SU-DHL-6 (cell line): ENCODE measurements at regions not wholly inside any gene's neighbourhood (a gene's known extent, or its start where the extent isn't known, plus 50 kb on each side); places are given as distances from the start of the nearest gene placed in this dataset.

Experiments used
- EZH2phosphoT487 ChIP-seq: fragments of 200-600 bp; sonication (generic), shearing (Covaris generic); conservative IDR thresholded peaks from 2 replicates; pipeline ENCODE4 v1.6.1; 2018; ENCODE audit warnings: mild to moderate bottlenecking, antibody characterized with exemption, low read length, moderate library complexity, mixed read lengths
- TF ChIP-seq, protein P1 (sequence below): fragments of 200-600 bp; sonication (generic); IDR thresholded peaks from one replicate; pipeline ENCODE4 v1.5.1; 2017; ENCODE audit warnings: antibody characterized with exemption, mild to moderate bottlenecking, low read length, moderate library complexity; ENCODE audit not compliant: insufficient read depth, poor library complexity, severe bottlenecking

DNA sequence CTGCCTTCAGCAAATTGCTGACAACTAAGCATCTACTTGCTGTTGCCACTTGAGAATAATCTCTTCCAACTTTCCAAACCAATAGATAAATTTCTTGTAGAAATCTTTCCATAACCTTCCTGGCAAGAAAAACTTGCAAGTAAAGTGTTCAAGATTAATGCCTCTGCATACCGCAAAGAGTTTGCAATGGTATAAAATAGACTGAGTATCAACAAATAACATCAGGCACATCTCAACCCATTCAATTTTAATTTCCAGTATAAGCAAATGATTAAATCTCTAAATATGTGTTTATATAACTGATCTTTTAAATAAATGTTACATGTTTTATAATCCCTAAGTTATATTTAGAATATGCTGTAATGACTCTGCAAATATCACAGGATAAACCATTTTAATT lies 275.2 kb upstream of the AGA start:
- TF ChIP-seq, protein P1, sequence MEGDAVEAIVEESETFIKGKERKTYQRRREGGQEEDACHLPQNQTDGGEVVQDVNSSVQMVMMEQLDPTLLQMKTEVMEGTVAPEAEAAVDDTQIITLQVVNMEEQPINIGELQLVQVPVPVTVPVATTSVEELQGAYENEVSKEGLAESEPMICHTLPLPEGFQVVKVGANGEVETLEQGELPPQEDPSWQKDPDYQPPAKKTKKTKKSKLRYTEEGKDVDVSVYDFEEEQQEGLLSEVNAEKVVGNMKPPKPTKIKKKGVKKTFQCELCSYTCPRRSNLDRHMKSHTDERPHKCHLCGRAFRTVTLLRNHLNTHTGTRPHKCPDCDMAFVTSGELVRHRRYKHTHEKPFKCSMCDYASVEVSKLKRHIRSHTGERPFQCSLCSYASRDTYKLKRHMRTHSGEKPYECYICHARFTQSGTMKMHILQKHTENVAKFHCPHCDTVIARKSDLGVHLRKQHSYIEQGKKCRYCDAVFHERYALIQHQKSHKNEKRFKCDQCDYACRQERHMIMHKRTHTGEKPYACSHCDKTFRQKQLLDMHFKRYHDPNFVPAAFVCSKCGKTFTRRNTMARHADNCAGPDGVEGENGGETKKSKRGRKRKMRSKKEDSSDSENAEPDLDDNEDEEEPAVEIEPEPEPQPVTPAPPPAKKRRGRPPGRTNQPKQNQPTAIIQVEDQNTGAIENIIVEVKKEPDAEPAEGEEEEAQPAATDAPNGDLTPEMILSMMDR = no peak
- TF ChIP-seq EZH2phosphoT487 = no peak
